ENCODE measurements at regions not wholly inside any gene's neighbourhood (a gene's known extent, or its start where the extent isn't known, plus 50 kb on each side); places are given as distances from the start of the nearest gene placed in this dataset.

DNA sequence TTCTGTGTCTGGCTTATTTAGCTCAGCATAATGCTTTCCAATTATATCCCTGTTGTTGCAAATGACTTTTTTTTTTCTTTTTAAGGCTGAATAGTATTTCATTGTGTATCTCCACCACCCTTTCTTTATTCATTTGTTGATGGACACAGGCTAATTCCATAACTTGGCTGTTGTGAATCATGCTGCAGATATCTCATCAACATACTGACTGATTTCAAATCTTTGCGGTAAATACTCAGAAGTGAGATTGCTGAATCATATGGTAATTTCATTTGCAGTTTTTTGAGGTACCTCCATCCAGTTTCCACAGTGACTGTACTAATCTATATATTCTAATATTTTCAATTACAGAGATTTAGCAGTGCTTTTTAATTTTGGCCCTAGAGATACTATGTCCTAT is 266.2 kb downstream of the TMX3 start:
- Histone ChIP-seq H3K36me3 (ENCODE audit: insufficient read depth) (no peaks in the 10 kb centered on the region), H2AFZ (ENCODE audit: low read depth) (no peak overlapping the region), H3K9ac (no peak overlapping the region), H3K4me2 (no peak overlapping the region), H3K79me2 (ENCODE audit: insufficient read depth, low read depth) (no peaks in the 10 kb centered on the region), H3K27ac (no peak overlapping the region), H3K27me3 (ENCODE audit: insufficient read depth, low read depth) (no peaks in the 10 kb centered on the region), H3K4me3 (IDR thresholded peaks at IDR 0.05; ENCODE audit: insufficient read depth, low read depth, low read length) (no peak overlapping the region), H4K20me1 (ENCODE audit: insufficient read depth) (no peaks in the 10 kb centered on the region), H3K4me1 (ENCODE audit: low read depth, poor library complexity, severe bottlenecking) (peaks cover 3% of the 10 kb centered on the region)
- TF ChIP-seq, protein P1, sequence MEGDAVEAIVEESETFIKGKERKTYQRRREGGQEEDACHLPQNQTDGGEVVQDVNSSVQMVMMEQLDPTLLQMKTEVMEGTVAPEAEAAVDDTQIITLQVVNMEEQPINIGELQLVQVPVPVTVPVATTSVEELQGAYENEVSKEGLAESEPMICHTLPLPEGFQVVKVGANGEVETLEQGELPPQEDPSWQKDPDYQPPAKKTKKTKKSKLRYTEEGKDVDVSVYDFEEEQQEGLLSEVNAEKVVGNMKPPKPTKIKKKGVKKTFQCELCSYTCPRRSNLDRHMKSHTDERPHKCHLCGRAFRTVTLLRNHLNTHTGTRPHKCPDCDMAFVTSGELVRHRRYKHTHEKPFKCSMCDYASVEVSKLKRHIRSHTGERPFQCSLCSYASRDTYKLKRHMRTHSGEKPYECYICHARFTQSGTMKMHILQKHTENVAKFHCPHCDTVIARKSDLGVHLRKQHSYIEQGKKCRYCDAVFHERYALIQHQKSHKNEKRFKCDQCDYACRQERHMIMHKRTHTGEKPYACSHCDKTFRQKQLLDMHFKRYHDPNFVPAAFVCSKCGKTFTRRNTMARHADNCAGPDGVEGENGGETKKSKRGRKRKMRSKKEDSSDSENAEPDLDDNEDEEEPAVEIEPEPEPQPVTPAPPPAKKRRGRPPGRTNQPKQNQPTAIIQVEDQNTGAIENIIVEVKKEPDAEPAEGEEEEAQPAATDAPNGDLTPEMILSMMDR (conservative IDR thresholded peaks at IDR 0.05; ENCODE audit: low read depth, low read length) = no peak

DNA sequence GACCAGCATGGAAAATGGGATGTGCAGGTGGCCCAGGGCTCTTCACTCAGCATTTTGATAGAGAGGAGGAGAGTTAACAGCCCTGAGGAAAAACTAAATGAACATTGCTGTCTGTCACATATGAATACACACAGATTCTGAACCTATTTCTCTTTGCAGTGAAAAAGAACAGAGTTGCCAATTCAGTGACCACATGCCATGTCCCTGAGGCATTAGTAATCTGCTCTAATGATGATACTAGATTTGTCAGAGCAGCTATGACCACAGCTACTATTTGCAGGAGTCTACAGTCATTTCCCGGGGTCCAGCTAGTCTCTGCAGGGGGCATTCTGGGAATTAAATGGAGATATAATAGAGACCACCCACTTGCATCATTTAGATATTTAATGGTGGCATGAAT is 267.6 kb downstream of the TMX3 start:
- no peak overlapping the region for H3K27ac ChIP-seq
- TF ChIP-seq, protein P1 (conservative IDR thresholded peaks at IDR 0.05; ENCODE audit: low read depth, low read length) = no peak
- no peaks in the 10 kb centered on the region for H3K79me2 ChIP-seq (ENCODE audit: insufficient read depth, low read depth)
- H3K9ac ChIP-seq = no peak overlapping the region
- H3K4me2 ChIP-seq = no peak overlapping the region
- H3K4me1 ChIP-seq (ENCODE audit: low read depth, poor library complexity, severe bottlenecking) = peaks cover 3% of the 10 kb centered on the region
- no peak overlapping the region for H3K4me3 ChIP-seq (IDR thresholded peaks at IDR 0.05; ENCODE audit: insufficient read depth, low read depth, low read length)
- H3K27me3 ChIP-seq (ENCODE audit: insufficient read depth, low read depth) = no peaks in the 10 kb centered on the region
- H3K36me3 ChIP-seq (ENCODE audit: insufficient read depth) = no peaks in the 10 kb centered on the region
- H4K20me1 ChIP-seq (ENCODE audit: insufficient read depth) = no peaks in the 10 kb centered on the region
- H2AFZ ChIP-seq (ENCODE audit: low read depth) = no peak overlapping the region

DNA sequence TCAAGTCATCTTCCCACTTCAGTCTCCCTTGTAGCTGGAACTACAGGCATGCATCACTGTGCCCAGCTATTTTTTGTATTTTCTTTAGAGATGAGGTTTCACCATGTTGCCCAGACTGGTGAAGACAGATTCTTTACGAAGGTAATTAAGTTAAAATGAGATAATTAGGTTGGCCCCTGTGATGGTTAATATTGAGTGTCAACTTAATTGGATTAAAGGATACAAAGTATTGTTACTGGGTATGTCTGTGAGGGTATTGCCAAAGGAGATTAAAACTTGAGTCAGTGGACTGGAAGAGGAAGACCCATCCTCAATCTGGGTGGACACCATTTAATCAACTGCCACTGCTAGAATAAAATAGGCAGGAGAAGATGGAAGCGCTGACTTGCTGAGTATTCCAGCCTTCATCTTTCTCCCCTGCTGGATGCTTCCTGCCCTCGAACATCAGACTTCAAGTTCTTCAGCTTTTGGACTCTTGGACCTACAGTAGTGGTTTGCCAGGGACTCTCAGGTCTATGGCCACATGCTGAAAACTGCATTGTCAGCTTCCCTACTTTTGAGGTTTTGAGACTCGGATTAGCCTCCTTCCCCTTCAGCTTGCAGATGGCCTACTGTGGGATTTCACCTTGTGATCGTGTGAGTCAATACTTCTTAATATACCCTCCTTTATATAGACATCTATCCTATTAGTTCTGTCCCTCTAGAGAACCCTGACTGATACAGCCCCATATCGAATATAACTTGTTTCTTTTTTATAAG is 269.1 kb downstream of the TMX3 start:
- no peak overlapping the region for H3K9ac ChIP-seq
- H3K36me3 ChIP-seq (ENCODE audit: insufficient read depth) = no peaks in the 10 kb centered on the region
- TF ChIP-seq, protein P1 (conservative IDR thresholded peaks at IDR 0.05; ENCODE audit: low read depth, low read length) = no peak
- no peaks in the 10 kb centered on the region for H4K20me1 ChIP-seq (ENCODE audit: insufficient read depth)
- H2AFZ ChIP-seq (ENCODE audit: low read depth) = no peak overlapping the region
- H3K4me1 ChIP-seq (ENCODE audit: low read depth, poor library complexity, severe bottlenecking) = peaks cover 3% of the 10 kb centered on the region
- H3K27me3 ChIP-seq (ENCODE audit: insufficient read depth, low read depth) = no peaks in the 10 kb centered on the region
- H3K79me2 ChIP-seq (ENCODE audit: insufficient read depth, low read depth) = no peaks in the 10 kb centered on the region
- no peak overlapping the region for H3K4me2 ChIP-seq
- no peak overlapping the region for H3K4me3 ChIP-seq (IDR thresholded peaks at IDR 0.05; ENCODE audit: insufficient read depth, low read depth, low read length)
- no peak overlapping the region for H3K27ac ChIP-seq

DNA sequence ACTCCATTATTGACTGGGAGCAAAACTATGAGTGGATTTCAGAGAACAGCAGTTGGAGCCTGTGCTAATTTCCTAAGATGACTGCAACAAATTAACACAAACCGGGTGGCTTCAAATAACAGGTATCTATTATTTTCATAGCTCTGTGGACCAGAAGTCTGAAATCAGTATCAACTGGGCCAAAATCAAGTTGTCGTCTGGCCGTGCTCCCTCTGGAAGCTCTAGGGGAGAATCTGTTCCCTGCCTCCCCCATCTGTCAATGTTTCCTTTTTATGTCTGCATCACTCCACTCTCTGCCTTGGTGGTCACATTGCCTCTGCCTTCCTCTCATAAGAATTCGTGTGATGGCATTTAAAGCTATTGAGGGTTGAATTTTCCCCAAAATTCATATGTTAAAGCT is 269.8 kb downstream of the TMX3 start:
- no peaks in the 10 kb centered on the region for H4K20me1 ChIP-seq (ENCODE audit: insufficient read depth)
- no peaks in the 10 kb centered on the region for H3K36me3 ChIP-seq (ENCODE audit: insufficient read depth)
- no peak overlapping the region for H3K9ac ChIP-seq
- H3K4me1 ChIP-seq (ENCODE audit: low read depth, poor library complexity, severe bottlenecking) = peaks cover 10% of the 10 kb centered on the region
- no peak overlapping the region for H2AFZ ChIP-seq (ENCODE audit: low read depth)
- H3K4me2 ChIP-seq = no peak overlapping the region
- no peaks in the 10 kb centered on the region for H3K79me2 ChIP-seq (ENCODE audit: insufficient read depth, low read depth)
- TF ChIP-seq, protein P1 (conservative IDR thresholded peaks at IDR 0.05; ENCODE audit: low read depth, low read length) = no peak
- no peak overlapping the region for H3K4me3 ChIP-seq (IDR thresholded peaks at IDR 0.05; ENCODE audit: insufficient read depth, low read depth, low read length)
- H3K27me3 ChIP-seq (ENCODE audit: insufficient read depth, low read depth) = no peaks in the 10 kb centered on the region
- H3K27ac ChIP-seq = no peak overlapping the region

Measured in KMS-11 (cell line).